B cell (primary cell): ENCODE measurements at regions not wholly inside any gene's neighbourhood (a gene's known extent, or its start where the extent isn't known, plus 50 kb on each side); places are given as distances from the start of the nearest gene placed in this dataset.

Source experiments
- ATAC-seq: fragments of 200-7000 bp; cut with Tn5 transposase; one replicate; pipeline ENCODE4 v1.10.0; 2021; ENCODE audit warnings: low read depth, mild to moderate bottlenecking, moderate number of reproducible peaks, moderate library complexity
- CTCF ChIA-PET: fragments of 350-600 bp; sonication (Branson Sonifier 250); formaldehyde crosslinking; loops from one replicate; lab custom pipeline; 2021; ENCODE audit warnings: antibody characterized with exemption, inconsistent platforms; lab: Charles Lee
- POLR2A ChIA-PET: fragments of 350-600 bp; sonication (Branson Sonifier 250); formaldehyde crosslinking; loops from one replicate; lab custom pipeline; 2021; ENCODE audit warnings: antibody characterized with exemption; lab: Charles Lee
- DNase-seq: peaks from one replicate; pipeline ENCODE4 v3.0.0; 2013
- H2AFZ ChIP-seq: 2 replicates; pipeline ENCODE4 v1.6.1; 2012; ENCODE audit warnings: mild to moderate bottlenecking, low read depth, low read length; ENCODE audit not compliant: insufficient read depth, poor library complexity, severe bottlenecking
- H3K27ac ChIP-seq, 2 donors: 1 replicate in 1 of 2; 2 replicates in 1 of 2; pipeline ENCODE4 v1.5.1; 2012 to 2013; ENCODE audit warnings: low read length in 2 of 2, mild to moderate bottlenecking in 2 of 2, moderate library complexity in 1 of 2
- H3K27me3 ChIP-seq, 4 experiments: fragments of 200-600 bp in 1 of 4; sonication (generic) in 1 of 4; replicated peaks in 1 of 4; 1 replicate in 2 of 4; 2 replicates in 2 of 4; pipeline versions ENCODE4 v1.6.1 to v1.7.0; 2013 to 2016; ENCODE audit warnings: low read length in 3 of 4, mild to moderate bottlenecking in 2 of 4, mixed read lengths in 1 of 4, moderate library complexity in 1 of 4; ENCODE audit not compliant: insufficient read depth in 4 of 4, control insufficient read depth in 3 of 4; ENCODE audit errors: control extremely low read depth in 1 of 4
- H3K36me3 ChIP-seq, 2 experiments: replicated peaks in 1 of 2; 1 replicate in 1 of 2; 2 replicates in 1 of 2; pipeline versions ENCODE4 v1.6.1 to v1.7.1; 2013; ENCODE audit warnings: low read length in 1 of 2; ENCODE audit not compliant: insufficient read depth in 2 of 2, control insufficient read depth in 1 of 2; ENCODE audit errors: control extremely low read depth in 1 of 2, extremely low read depth in 1 of 2
- H3K4me1 ChIP-seq, 2 donors: fragments of 200-600 bp in 1 of 2; sonication (generic) in 1 of 2; 1 replicate in 1 of 2; 2 replicates in 1 of 2; pipeline versions ENCODE4 v1.5.1 to v1.6.1; 2013 to 2017; ENCODE audit warnings: low read length in 2 of 2; ENCODE audit not compliant: control insufficient read depth in 2 of 2, insufficient read depth in 2 of 2
- H3K4me2 ChIP-seq: replicated peaks from 2 replicates; pipeline ENCODE3; 2012; ENCODE audit warnings: mild to moderate bottlenecking, low read depth, low read length; ENCODE audit not compliant: poor library complexity, severe bottlenecking
- H3K4me3 ChIP-seq, 5 experiments: fragments of 200-600 bp in 1 of 5; sonication (generic) in 1 of 5; 1 replicate in 3 of 5; 2 replicates in 2 of 5; pipeline versions ENCODE4 v1.5.1 to v1.7.0; 2011 to 2016; ENCODE audit warnings: low read length in 4 of 5, mild to moderate bottlenecking in 4 of 5, low read depth in 2 of 5, control low read depth in 1 of 5, moderate library complexity in 1 of 5; ENCODE audit not compliant: insufficient read depth in 1 of 5; ENCODE audit errors: control extremely low read depth in 1 of 5, extremely low read depth in 1 of 5
- H3K79me2 ChIP-seq: fragments of 200-600 bp; sonication (generic); one replicate; pipeline ENCODE4 v1.6.0; 2016; ENCODE audit warnings: low read length; ENCODE audit not compliant: control insufficient read depth, insufficient read depth
- H3K9ac ChIP-seq: fragments of 200-600 bp; sonication (generic); 2 replicates; pipeline ENCODE4 v1.6.1; 2017; ENCODE audit warnings: mild to moderate bottlenecking, low read length, moderate library complexity
- H3K9me3 ChIP-seq, 3 donors: one replicate each; pipeline versions ENCODE4 v1.6.1 to v1.7.1; 2013; ENCODE audit warnings: low read length in 2 of 3; ENCODE audit not compliant: control insufficient read depth in 2 of 3, insufficient read depth in 1 of 3; ENCODE audit errors: control extremely low read depth in 1 of 3
- H4K20me1 ChIP-seq: 2 replicates; pipeline ENCODE4 v1.6.0; 2012; ENCODE audit warnings: mild to moderate bottlenecking, low read length; ENCODE audit not compliant: insufficient read depth, control insufficient read depth, poor library complexity, severe bottlenecking
- H3K27ac Mint-ChIP-seq: one replicate; pipeline ENCODE4 v1.8.0; 2021; ENCODE audit warnings: mixed read lengths
- H3K27me3 Mint-ChIP-seq: one replicate; pipeline ENCODE4 v1.8.0; 2021; ENCODE audit warnings: mixed read lengths
- H3K4me1 Mint-ChIP-seq: one replicate; pipeline ENCODE4 v1.8.0; 2021; ENCODE audit warnings: mixed read lengths
- H3K4me3 Mint-ChIP-seq: one replicate; pipeline ENCODE4 v1.8.0; 2021; ENCODE audit warnings: mixed read lengths
- H3K9me3 Mint-ChIP-seq: one replicate; pipeline ENCODE4 v1.8.0; 2022; ENCODE audit warnings: mixed read lengths; ENCODE audit not compliant: insufficient read depth
- EZH2 ChIP-seq: IDR thresholded peaks from 2 replicates; pipeline ENCODE4 v1.6.1; 2012; ENCODE audit warnings: borderline replicate concordance, low read depth, mild to moderate bottlenecking, moderate library complexity, low read length; ENCODE audit not compliant: insufficient read depth, poor library complexity, severe bottlenecking
- WGBS: methylation state at CpG from one replicate; pipeline ENCODE4 v1.1.5; 2013; ENCODE audit warnings: missing lambda C conversion rate; ENCODE audit not compliant: insufficient coverage; 5-methylcytosine and 5-hydroxymethylcytosine counted together
- intact Hi-C: fragments of 100-400 bp; cut with micrococcal nuclease; formaldehyde crosslinking; loops from one replicate; pipeline ENCODE4 v1.10.0; 2022
- TF ChIP-seq, protein P1 (sequence below): fragments of 200-600 bp; IDR thresholded peaks from one replicate; pipeline ENCODE4 v1.8.0; 2022; ENCODE audit warnings: antibody characterized with exemption, mild to moderate bottlenecking

DNA sequence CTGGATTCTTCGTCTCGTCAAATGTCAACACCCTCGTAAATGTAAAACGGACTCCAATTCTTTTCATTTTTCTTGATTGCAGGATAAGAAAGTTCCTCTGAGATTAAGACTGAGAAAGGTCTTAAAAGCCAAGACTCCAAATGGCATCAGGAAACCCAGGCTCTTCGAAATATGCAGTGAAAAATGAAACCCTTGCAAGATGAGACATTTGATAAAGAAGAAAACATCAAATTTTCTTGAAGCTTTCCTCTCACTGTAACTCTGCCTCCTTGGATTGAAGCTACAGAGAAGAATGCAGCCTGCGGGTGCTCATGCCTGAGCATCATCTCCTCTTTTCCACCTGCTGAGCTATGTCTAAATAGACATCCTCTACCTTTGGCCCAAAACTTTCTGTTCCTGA, 342.4 kb upstream of the THBS1 start:
- intact Hi-C loops, result no loop called here
- Histone ChIP-seq H3K4me2 (no peak overlapping the region), H3K4me1 (no peaks in the 10 kb centered on the region), H3K27ac (no peak overlapping the region), H3K36me3 (no peaks in the 10 kb centered on the region), H3K79me2 (no peaks in the 10 kb centered on the region), H3K4me3 (no peak overlapping the region), H3K9ac (no peak overlapping the region), H4K20me1 (no peaks in the 10 kb centered on the region), H3K9me3 (no peaks in the 10 kb centered on the region), H3K27me3 (no peaks in the 10 kb centered on the region), H2AFZ (no peak overlapping the region)
- no peak for DNase-seq
- no peak overlapping the region for H3K4me3 Mint-ChIP-seq
- no peaks in the 10 kb centered on the region for H3K27me3 Mint-ChIP-seq
- no peaks in the 10 kb centered on the region for H3K4me1 Mint-ChIP-seq
- no peak overlapping the region for H3K27ac Mint-ChIP-seq
- no peaks in the 10 kb centered on the region for H3K9me3 Mint-ChIP-seq
- WGBS, result 95% methylated on average over 5 of the region's 6 CpGs
- ChIA-PET POLR2A (no interaction called here), CTCF (no interaction called here)
- ATAC-seq, result no peak
- TF ChIP-seq EZH2, result no peak
- TF ChIP-seq, protein P1, sequence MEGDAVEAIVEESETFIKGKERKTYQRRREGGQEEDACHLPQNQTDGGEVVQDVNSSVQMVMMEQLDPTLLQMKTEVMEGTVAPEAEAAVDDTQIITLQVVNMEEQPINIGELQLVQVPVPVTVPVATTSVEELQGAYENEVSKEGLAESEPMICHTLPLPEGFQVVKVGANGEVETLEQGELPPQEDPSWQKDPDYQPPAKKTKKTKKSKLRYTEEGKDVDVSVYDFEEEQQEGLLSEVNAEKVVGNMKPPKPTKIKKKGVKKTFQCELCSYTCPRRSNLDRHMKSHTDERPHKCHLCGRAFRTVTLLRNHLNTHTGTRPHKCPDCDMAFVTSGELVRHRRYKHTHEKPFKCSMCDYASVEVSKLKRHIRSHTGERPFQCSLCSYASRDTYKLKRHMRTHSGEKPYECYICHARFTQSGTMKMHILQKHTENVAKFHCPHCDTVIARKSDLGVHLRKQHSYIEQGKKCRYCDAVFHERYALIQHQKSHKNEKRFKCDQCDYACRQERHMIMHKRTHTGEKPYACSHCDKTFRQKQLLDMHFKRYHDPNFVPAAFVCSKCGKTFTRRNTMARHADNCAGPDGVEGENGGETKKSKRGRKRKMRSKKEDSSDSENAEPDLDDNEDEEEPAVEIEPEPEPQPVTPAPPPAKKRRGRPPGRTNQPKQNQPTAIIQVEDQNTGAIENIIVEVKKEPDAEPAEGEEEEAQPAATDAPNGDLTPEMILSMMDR, result no peak

DNA sequence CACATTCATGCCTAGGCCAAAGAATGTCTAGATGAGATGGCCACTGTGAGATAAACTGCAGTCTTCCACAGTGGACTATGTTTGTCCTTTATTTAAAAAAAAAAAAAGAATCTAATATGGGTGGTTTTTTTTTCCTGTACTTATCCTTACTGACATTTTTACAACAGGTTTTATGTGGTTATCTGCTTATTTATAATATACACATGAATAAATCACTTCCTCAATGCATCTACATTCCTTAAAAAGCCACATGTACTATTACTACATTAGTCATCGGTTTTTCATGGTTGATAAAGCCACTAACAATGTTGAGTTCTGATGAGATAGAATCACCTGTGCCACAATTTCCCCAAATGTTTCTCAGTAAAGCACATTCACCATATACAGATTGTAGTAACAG, 341.3 kb upstream of the THBS1 start:
- H3K27me3 ChIP-seq, result no peaks in the 10 kb centered on the region
- DNase-seq, result no peak
- no peak overlapping the region for H3K4me3 Mint-ChIP-seq
- H2AFZ ChIP-seq, result no peak overlapping the region
- no peaks in the 10 kb centered on the region for H3K36me3 ChIP-seq
- H3K27me3 Mint-ChIP-seq, result no peaks in the 10 kb centered on the region
- no peak for TF ChIP-seq EZH2
- TF ChIP-seq, protein P1, result no peak
- no peak overlapping the region for H3K4me3 ChIP-seq
- H3K9ac ChIP-seq, result no peak overlapping the region
- no peaks in the 10 kb centered on the region for H4K20me1 ChIP-seq
- ChIA-PET POLR2A (no interaction called here), CTCF (no interaction called here)
- no peak overlapping the region for H3K27ac Mint-ChIP-seq
- intact Hi-C loops, result no loop called here
- no peaks in the 10 kb centered on the region for H3K9me3 ChIP-seq
- no peaks in the 10 kb centered on the region for H3K4me1 ChIP-seq
- no peak overlapping the region for H3K27ac ChIP-seq
- no CpG with 5 or more reads among the region's 1 CpG for WGBS
- no peaks in the 10 kb centered on the region for H3K9me3 Mint-ChIP-seq
- no peak for ATAC-seq
- no peak overlapping the region for H3K4me2 ChIP-seq
- H3K79me2 ChIP-seq, result no peaks in the 10 kb centered on the region
- no peaks in the 10 kb centered on the region for H3K4me1 Mint-ChIP-seq
